ENCODE measurements at regions not wholly inside any gene's neighbourhood (a gene's known extent, or its start where the extent isn't known, plus 50 kb on each side); places are given as distances from the start of the nearest gene placed in this dataset.

- no peak for TF ChIP-seq CTCF (IDR thresholded peaks at IDR 0.05; ENCODE audit: low read depth, low read length)
- TF ChIP-seq EZH2phosphoT487 (IDR thresholded peaks at IDR 0.05; ENCODE audit: low read depth): no peak
Measured at GRCh38 chr5:39892708-39893107, 467.9 kb upstream of the DAB2 start.

All from OCI-LY3 (cell line).